ENCODE measurements at regions not wholly inside any gene's neighbourhood (a gene's known extent, or its start where the extent isn't known, plus 50 kb on each side); places are given as distances from the start of the nearest gene placed in this dataset.

DNA sequence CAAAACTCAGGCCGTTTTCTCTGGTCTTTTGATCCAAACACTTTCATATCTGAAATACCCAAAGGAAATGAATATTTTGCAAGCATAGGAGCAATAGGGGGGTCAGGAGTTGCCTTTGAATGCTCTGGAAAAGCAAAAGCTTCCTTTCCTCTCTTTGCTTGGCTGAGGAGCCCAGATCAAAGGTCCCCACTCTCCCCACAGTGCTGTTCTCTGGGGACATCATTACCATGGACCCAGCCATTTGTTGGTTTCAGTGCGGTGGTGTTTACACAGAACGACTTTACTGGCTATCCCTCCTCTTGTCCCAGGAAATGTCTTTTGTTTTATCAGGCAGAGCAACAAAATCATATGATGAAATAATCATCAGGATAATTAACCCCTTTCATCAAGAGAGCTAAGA, 1089.1 kb downstream of the TBC1D22A start:
- DNase-seq: no peak

DNA sequence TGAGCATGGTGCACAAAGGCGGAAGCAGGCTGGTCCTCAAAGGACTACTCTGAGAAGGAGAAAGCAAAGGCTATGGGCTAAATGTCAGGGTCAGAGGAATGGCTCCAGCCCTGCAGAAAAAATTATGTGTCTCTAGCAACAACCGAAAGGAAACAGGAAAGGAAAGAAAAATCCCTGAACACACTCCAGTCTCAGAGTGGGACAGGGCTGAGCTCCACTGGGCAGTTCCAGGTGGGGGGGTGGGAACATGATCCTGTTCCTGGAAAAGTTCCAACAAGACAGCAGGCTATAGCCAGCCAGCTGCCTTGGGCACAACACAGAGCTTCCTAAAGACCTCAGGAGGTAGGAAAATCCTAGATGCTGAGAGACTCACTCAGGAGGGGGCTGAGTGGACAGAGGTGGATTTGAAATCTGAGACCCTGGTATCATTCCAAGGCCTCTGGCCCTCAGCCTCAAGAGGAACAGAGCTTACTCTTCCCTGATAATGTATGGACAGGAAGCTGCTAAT, 1088.2 kb downstream of the TBC1D22A start:
- peak; percentile 59 for DNase-seq

DNA sequence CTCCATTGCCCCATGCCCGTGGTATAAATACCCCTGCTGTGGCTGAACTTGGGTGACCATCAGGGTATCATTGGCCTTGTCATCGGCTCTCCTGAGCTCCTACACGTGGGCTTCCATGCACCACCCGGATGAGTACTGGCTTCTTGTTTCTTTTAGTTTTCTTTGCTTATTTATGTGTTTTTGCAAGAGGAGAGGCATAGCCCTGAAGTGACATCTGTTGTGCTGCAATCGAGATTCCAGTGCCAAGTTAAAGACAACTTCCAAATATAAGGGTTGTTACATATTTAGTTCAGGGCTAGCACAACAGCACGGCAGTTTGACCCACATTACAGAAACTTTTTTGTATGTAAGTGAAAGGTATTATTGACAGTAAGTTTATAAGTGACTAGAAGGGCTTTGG, 1087.1 kb downstream of the TBC1D22A start:
- DNase-seq: no peak

DNA sequence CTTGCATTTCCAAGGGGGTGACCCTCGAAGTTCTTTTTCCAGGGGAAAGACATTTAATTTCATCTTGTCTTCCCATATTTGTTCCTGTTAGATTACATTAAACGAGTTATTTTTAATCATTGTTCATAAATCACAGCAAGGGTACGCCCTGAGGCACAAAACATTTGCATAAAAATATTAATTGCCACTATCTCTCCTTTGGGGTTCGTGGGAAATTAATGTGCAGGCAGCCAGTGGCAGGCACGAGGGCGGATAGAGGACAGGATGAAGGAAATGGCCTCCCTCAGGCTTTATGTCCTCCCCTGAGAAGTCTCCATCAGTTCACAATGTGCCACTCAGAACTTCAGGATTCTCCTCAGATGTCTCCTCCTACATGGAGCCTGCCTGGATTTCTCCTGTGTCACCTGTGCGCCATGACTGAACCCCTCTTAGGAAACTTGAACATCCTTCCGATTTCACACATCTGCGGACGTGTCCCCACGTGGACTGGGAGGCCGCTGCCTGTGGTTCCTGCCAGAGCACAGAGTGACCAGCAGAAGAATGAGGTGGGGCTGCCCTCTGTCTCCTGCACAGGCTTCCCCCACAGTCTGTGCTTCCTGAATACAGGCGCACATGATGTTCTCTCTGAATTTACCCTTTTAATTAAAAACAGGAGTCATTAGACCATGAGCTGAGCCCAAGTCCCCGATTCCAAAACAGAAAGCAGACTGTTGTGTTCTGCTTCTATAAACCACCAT, 1085.9 kb downstream of the TBC1D22A start:
- DNase-seq: no peak

DNA sequence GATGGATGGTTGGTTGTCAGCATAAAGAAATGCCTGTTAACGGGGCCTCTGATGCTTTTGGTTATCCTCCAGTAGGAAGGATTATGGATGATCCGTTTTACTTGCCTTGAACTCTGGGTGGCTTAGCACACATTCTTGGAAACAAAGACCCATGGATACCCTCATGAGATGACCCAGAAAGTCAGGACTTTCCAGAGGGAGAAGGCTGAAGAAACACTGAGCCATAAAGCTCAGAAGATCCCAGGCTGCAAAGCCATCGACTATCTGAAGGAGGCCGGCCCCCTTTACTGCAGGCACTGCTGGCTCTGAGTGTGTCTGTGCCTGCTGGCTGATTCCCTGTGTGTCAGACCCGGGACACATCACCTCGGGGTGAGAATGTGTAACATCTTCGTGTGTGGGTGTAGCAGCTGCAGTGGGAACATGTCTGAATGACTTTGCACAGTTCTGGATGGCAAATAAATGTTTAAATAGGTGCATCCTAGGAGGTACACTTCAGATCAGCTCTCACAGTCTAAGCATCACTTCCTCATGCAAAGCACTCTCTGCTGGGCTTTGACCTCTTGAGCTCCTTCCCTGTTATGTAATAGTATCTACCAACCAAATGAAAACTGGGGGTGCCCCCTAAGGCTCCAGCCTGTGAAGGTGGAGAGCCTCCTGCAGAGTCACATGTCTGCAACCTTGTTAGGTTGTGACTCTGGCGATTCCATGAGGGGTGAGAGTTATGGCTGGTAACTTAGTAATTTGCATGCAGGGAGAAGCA, 1084.9 kb downstream of the TBC1D22A start:
- DNase-seq: no peak

DNA sequence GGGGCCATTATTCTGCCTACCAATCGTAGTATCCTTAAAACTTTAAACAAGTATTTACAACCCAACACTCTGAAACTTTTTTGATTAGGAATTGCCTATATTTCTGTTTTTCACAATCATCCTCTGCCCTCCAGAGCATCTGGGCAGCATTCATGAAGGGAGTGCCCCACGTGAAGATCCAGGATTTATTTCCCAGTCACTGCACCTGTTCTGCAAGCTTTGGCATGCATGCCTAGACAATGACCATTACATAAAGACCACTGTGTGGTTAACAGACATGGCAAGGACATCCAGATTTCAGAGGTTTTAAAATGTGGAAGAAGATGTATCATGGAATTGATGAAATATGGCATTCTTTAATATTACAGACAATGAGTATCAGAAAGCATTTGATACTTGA, 1083.8 kb downstream of the TBC1D22A start:
- no peak for DNase-seq

DNA sequence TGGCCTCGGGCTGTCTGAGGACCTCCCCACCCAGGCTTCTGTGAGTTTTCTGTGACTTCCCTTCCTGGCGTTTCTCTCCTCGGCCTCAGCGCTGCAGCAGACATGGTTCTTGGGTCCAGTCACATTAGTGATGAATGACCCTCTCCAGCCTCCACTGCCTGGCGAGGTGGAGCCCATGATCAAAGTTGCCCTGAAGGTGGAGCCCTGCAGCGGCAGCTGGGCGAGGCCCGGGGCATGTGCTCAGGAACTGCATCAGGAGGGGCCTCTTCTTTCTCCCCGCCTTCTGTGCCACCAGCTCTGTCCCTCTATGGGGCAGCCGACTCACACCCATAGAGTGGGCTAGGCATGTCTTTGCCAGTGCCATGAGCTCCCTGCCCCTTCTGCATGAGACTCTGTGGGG, 1079.7 kb downstream of the TBC1D22A start:
- no peak for DNase-seq

DNA sequence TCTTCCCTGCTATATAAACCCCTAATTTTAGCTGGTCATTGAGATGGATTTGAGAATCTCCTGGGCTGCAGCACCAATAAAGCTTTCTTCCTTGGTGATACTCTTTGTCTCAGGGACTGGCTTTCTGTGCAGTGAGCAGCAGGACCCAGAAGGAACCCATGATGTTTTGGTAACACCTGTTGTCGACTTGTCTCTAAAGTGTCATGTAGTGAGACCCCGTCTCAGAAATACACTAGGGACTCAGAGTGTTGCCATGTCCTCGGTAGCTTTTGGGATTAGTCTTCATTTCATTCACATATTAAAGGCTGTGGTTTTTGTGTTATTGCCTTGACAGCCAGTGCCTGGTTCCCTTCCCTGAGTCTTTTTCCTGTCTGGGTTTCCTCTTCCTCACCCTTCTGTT, 1078.7 kb downstream of the TBC1D22A start:
- no peak for DNase-seq

DNA sequence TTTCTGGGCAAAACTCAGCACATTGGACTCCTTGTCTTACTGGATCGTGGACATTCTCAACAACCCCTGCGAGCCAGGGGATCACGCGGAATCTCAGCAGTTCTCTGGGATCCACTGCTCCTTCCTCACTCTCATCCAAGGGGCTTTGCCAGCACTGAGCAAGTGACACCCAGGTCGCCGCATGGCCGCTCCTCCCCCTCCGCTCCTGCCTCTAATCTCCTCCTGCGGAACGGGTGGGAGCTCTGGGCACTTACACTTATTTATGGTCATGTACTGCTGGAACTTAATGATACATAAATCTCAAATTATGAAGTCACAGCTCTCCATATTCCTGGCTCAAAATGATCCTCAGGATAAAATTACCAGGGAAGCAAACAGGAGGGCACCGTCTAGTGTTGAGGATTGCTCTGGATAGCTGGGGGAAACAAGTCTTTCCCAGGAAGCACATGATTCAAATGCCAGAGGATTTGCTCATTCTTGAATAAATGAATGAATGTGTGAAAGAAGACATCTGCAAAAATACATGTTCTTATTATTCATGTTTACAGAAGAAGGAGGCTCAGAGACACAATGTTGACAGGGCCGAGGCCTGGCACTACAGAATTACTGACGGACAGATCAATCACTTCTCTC, 1077.3 kb downstream of the TBC1D22A start:
- no peak for DNase-seq

DNA sequence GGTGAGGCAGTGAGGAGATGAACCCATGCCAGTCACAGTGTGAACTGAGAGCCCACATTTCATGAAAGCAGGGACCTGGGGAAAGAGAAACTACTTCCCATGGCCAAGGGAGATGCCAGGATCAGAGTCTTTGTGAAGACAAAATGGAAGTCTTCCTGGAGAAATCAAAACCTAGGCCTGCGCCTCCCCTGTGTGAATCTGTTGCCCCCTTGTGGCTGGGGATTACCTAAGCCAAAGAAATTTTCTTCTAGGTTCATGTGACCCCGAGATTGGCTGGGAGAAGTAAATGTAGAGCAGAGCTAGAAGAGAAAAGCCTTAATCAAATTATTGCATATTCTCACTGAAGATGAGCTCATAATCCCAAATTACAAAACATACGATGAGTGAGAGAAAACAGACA, 1075.3 kb downstream of the TBC1D22A start:
- DNase-seq: no peak

DNA sequence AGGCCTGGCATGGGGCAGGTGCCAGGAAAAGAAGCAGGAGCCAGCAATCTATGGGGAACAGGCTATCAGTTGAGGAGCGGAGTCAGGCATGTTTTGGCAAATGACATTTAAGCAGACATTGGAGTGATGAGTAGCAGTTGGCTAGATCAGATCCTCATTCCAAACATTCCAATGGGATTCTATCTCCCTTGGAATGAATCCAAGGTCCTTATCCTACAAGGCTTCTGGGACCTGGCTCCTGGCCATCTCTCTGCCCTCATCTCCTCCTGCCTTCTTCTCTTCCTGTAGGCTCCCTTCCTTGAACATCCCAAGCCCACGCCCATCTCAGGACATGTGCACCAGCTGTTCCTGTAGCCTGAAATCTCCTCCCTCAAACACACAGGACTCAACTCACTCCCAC, 1074.5 kb downstream of the TBC1D22A start:
- DNase-seq: peak; percentile 13

DNA sequence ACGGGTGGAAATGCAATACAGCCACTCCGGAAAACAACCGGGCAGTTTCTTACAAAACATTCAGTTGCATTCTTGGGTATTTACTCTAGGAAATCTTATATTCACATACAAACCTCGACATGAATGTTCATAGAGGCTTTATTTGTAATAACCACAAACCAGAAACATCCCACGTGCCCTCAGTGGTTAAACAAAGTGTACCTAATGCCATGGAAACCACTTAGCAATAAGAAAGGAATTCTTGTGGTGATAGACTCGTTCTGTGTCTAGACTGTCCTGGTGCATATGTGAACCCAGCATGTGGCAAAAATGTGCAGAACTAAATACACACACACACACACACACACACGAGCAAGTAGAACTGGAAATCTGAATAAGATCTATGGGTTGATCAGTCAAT, 1073.3 kb downstream of the TBC1D22A start:
- no peak for DNase-seq

DNA sequence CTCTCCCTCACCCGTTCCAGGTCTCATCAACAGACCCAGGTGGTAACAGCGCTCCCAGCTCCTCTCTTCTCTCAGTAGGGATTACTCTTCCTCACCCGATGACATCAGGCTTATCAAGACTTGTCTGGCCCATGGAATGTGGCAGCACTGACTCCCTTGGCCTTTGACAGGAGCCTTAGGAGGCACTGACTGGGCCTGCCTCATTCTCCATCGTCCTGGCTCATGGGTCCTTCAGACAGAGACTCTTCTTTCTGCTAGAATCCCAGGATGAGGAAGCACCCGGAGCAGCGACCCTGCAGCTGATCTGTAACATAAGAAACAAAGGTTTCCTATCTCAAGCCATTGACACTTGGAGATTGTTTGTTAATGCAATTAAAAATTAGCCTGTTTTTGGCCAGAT, 1063.6 kb downstream of the TBC1D22A start:
- no peak for DNase-seq

DNA sequence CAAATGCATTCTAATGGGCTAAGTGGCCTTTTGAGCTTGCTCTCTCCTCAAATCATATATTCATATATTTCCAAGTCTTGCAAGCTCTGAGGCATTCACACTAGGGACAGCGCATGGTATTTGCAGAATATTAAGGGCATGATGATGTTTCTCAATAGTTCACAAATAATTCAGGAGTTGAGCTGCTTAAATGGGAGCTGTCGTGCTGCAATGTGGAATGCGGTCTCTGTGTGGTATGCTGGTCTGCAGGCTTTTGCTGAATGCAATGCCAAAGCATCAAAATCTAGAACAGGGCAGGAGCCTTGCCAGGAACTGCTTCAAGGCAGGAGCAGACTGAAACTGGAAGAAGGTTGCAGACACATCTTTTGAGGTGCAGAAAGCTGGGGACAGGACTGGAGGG, 1060.0 kb downstream of the TBC1D22A start:
- no peak for DNase-seq

DNA sequence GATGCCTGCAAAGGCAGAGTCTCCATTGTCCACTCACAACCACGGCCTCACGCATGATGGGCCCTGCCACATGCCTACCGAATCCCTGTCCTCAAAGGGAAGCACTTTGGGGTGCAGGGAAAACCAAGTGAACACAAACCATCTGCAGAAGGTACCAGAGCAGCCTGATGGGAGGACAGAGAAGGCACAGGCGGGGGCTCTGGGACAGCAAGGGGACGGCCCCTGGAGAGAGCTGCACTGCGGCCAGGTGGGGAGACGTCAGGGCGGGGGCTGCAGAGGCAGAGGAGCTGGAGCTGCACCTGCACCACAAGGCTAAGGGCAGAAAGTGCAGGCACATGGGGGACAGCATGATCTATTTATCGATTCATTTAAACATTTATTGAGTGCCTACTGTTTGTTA, 1056.0 kb downstream of the TBC1D22A start:
- no peak for DNase-seq

DNA sequence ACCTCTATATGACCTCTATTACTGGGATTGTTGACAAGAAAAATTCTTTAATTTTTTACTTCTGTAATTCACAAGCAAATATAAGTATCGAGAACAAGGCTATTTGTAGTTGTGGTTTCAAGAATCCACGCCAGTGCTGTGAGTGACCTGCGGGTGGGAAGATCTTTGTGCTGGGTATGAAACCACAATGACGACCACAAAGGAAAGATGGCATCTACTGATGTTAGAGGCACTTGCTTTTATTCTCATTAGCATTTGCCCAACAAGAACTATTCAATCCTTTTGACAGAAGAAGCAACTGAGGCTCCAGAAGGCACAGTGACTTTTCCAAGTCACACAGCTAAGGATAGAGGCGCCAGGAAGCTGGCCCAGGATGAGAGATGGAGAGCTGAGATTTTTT, 1054.9 kb downstream of the TBC1D22A start:
- no peak for DNase-seq

DNA sequence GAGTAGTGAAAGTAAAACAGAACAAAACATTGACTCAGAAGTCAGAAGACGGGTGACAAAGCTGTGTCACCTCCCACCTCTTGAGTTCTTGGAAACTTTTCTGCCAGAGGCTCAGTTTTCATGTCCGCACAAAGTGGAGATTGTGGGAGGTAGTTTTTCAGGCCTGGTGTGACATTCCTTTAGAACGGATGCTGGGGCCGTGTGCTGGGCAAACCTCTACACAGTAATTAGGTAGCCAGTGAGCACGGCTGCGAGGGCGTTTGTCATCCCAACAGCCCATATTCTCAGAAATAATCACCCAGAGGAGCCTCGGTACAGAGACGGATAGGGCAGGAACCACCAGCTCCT, 1054.4 kb downstream of the TBC1D22A start:
- no peak for DNase-seq

DNA sequence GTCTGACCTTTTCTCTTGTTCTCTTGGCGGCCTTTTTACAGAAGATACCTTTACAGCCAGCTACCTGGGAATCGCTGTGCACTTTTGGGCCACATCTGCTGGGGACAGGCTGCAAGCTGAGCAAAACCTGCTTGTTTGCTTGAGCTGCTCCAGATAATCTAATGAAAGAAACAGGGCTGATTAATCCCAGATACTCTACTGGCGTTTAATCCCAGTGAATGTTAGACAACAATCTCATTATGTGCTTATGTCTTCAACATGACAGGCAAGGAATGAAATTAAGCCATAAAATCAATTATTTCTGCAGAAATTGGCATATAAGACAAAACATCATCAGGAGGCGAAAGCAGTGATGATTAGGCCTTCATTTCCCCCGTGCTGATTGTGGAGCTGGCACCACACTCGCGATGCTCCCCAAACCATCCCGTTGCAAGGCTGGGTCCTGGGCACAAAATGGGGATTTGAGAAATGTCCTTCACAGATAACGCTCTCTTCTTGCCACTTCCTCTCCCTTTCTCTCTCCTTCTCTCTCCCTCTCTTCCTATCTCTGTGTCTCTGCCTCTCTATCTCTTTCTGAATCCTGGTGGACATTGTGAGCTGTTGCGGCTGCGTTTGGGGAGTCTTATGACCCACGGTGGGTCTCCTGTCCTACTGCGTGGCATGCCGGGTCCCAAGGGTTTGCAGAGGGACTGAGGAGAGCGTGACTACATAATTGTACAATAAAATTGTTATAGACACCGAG, 1053.8 kb downstream of the TBC1D22A start:
- DNase-seq: no peak

DNA sequence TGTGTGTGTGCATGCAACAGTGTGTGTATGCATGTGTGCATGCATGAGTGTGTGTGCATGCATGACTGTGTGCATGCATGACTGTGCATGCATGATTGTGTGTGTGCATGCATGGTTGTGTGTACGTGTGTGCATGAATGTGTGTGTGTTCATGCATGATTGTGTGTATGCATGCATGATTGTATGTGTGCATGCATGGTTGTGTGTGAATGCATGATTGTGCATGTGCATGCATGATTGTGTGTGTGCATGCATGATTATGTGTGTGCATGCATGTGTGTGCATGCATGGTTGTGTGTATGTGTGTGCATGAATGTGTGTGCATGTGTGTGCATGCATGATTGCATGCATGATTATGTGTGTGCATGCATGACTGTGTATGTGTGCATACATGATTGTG, 1052.0 kb downstream of the TBC1D22A start:
- no peak for DNase-seq

DNA sequence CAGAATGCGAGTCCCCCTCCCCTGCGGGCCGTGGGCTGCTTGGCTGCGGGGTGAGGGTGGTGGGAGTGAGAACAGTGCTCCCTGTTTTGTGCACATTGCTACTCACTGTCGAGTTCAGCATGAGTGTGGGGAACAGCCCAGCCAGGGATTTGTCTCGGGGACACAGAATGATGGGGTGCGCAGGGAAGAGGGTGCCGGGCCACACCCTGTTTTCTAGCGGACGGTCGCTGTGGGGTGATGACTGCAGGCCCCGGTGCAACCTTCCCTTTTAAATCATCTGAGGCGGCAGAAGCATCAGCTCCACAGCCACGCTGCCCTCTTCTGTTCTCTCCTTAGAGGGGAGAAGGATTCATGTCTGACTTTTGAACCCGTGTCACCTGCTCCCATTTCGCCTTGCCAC, 1051.2 kb downstream of the TBC1D22A start:
- no peak for DNase-seq

DNA sequence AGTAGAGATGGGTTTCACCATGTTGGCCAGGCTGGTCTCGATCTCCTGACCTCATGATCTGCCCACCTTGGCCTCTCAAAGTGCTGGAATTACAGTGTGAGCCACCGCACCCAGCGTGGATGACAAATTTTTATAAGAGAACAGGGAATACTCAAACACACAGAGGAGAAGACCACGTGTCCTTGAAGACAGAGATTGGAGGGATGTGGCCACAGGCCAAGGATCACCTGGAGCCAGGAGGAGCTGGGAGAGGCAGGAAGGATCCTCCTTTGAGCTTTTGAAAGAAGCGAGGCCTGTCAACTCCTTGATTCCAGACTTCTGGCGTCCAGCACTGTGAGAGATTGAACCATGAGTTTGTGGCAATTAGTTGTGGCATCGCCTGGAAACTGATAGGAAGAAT, 1049.5 kb downstream of the TBC1D22A start:
- DNase-seq: no peak

DNA sequence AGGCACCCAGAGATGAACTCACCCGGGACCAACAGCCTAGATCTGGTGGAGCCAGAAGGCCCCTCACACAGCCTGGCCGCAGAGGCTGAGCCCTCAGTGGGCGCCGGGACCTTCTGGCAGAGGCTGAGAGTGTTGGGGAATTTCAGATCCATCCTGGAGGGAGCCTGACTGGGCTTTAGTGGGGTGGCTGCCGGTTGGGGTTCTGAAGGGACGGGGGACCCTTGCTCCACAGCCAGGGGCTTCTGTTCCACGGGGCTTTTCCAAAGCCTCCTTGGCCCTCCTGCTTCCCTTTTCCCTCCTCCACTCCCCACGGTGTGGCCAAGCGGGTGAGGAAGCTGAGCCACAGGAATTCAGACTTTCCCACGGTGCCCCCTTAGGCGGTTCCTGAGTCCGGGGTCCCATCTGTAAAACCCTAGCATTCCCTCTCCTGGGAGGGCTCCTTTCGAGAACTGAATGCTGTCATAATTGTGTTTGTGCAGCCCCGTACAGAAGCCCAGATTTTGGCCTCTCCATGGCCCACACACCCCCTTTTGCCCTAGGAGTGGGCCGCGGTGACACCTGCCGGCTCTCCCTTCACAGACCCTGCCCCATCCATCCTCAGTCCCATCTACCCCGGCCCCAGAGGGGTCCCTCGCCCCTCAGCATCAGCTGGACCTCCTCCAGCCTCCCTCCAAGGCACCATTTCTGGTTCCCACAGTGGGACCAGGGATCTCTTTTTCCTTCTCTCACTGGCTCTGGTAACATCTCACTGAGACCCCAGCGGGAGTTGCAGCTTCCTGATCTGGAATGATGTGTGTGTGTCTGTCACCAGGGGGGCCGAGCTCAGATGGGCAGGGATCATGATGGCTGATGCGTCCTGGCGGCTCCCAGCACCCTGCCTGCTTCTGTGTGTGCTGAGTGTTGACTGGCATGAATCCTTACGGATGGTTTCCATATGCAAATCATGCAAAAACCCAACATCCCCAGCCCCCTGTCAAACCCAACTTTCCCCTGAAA, 1048.4 kb downstream of the TBC1D22A start:
- no peak for DNase-seq
